SU-DHL-6 (cell line): ENCODE measurements at regions not wholly inside any gene's neighbourhood (a gene's known extent, or its start where the extent isn't known, plus 50 kb on each side); places are given as distances from the start of the nearest gene placed in this dataset.

Experiments used
- H2AFZ ChIP-seq: fragments of 200-600 bp; sonication (generic); 2 replicates; pipeline ENCODE4 v1.6.1; 2014; ENCODE audit warnings: low read depth, mild to moderate bottlenecking, moderate library complexity, mixed read lengths, antibody characterized with exemption, low read length; ENCODE audit not compliant: severe bottlenecking
- H3F3A ChIP-seq: fragments of 200-600 bp; shearing (Covaris generic); 2 replicates; pipeline ENCODE4 v1.6.0; 2016; ENCODE audit warnings: antibody characterized with exemption, mild to moderate bottlenecking; ENCODE audit not compliant: insufficient read depth
- H3K27ac ChIP-seq: fragments of 200-600 bp; sonication (generic); 2 replicates; pipeline ENCODE4 v1.5.1; 2016; ENCODE audit warnings: low read depth, mild to moderate bottlenecking, low read length, moderate library complexity, mixed read lengths
- H3K27me3 ChIP-seq: fragments of 200-600 bp; sonication (generic), shearing (Covaris generic); 2 replicates; pipeline ENCODE4 v1.6.0; 2014; ENCODE audit warnings: mild to moderate bottlenecking, low read length
- H3K36me3 ChIP-seq: fragments of 200-600 bp; sonication (generic); 2 replicates; pipeline ENCODE4 v1.6.1; 2014; ENCODE audit warnings: mild to moderate bottlenecking, low read length, mixed read lengths
- H3K4me2 ChIP-seq: fragments of 300-600, 200-600 bp; shearing (Covaris generic), sonication (generic); 2 replicates; pipeline ENCODE4 v1.6.0; 2014; ENCODE audit warnings: low read length, low read depth, mild to moderate bottlenecking; ENCODE audit not compliant: poor library complexity, severe bottlenecking
- H3K4me3 ChIP-seq: fragments of 200-600 bp; sonication (generic); 2 replicates; pipeline ENCODE4 v1.5.1; 2014; ENCODE audit warnings: antibody characterized with exemption, low read length, mild to moderate bottlenecking, mixed read lengths; ENCODE audit not compliant: insufficient read depth, poor library complexity, severe bottlenecking
- H3K79me2 ChIP-seq: fragments of 200-600 bp; sonication (generic); 2 replicates; pipeline ENCODE4 v1.6.1; 2014; ENCODE audit warnings: mild to moderate bottlenecking, low read length, moderate library complexity; ENCODE audit not compliant: insufficient read depth
- H3K9ac ChIP-seq: fragments of 200-600 bp; sonication (generic); 2 replicates; pipeline ENCODE4 v1.7.0; 2014; ENCODE audit warnings: mild to moderate bottlenecking, low read length
- H3K9me2 ChIP-seq: fragments of 200-600 bp; sonication (generic); replicated peaks from 2 replicates; pipeline ENCODE4 v1.6.1; 2014; ENCODE audit warnings: low read length; ENCODE audit not compliant: insufficient read depth
- H3K9me3 ChIP-seq: fragments of 200-600 bp; sonication (generic); 2 replicates; pipeline ENCODE4 v1.6.1; 2014; ENCODE audit warnings: low read length, mixed read lengths; ENCODE audit not compliant: insufficient read depth
- H4K20me1 ChIP-seq: fragments of 200-600 bp; sonication (generic); 2 replicates; pipeline ENCODE4 v1.6.1; 2014; ENCODE audit warnings: low read depth, mild to moderate bottlenecking, antibody characterized with exemption, low read length, moderate library complexity, mixed read lengths
- CTCF ChIP-seq: fragments of 200-600 bp; sonication (generic); IDR thresholded peaks from one replicate; pipeline ENCODE4 v1.5.1; 2017; ENCODE audit warnings: antibody characterized with exemption, mild to moderate bottlenecking, low read length, moderate library complexity; ENCODE audit not compliant: insufficient read depth, poor library complexity, severe bottlenecking
- EZH2phosphoT487 ChIP-seq: fragments of 200-600 bp; sonication (generic), shearing (Covaris generic); conservative IDR thresholded peaks from 2 replicates; pipeline ENCODE4 v1.6.1; 2018; ENCODE audit warnings: mild to moderate bottlenecking, antibody characterized with exemption, low read length, moderate library complexity, mixed read lengths

GRCh38 chr10:126730856-126731609, 60.5 kb upstream of the C10orf90 start:
- Histone ChIP-seq H3K4me2 (no peak overlapping the region), H3K27me3 (no peaks in the 10 kb centered on the region), H3K27ac (no peak overlapping the region), H3K9me2 (no peaks in the 10 kb centered on the region), H2AFZ (no peak overlapping the region), H3K4me3 (no peak overlapping the region), H3K36me3 (no peaks in the 10 kb centered on the region), H3K9me3 (no peaks in the 10 kb centered on the region), H3K79me2 (no peaks in the 10 kb centered on the region), H3K9ac (no peak overlapping the region), H4K20me1 (no peaks in the 10 kb centered on the region), H3F3A (no peaks in the 10 kb centered on the region)
- TF ChIP-seq CTCF (no peak), EZH2phosphoT487 (no peak)

- Histone ChIP-seq H3K9me2 (no peaks in the 10 kb centered on the region), H3K4me2 (no peak overlapping the region), H3K27ac (no peak overlapping the region), H3K79me2 (no peaks in the 10 kb centered on the region), H3K9ac (no peak overlapping the region), H3K36me3 (no peaks in the 10 kb centered on the region), H2AFZ (no peak overlapping the region), H4K20me1 (no peaks in the 10 kb centered on the region), H3K4me3 (no peak overlapping the region), H3F3A (no peaks in the 10 kb centered on the region), H3K27me3 (no peaks in the 10 kb centered on the region), H3K9me3 (no peaks in the 10 kb centered on the region)
- no peak for TF ChIP-seq CTCF
Measured at GRCh38 chr10:126731610-126731990, 61.1 kb upstream of the C10orf90 start.

- Histone ChIP-seq H3K36me3 (no peaks in the 10 kb centered on the region), H3K27me3 (no peaks in the 10 kb centered on the region), H3K27ac (no peak overlapping the region), H3K4me3 (no peak overlapping the region), H3K9me2 (no peaks in the 10 kb centered on the region), H3K4me2 (no peak overlapping the region), H2AFZ (no peak overlapping the region), H3K79me2 (no peaks in the 10 kb centered on the region), H4K20me1 (no peaks in the 10 kb centered on the region), H3K9me3 (no peaks in the 10 kb centered on the region), H3F3A (no peaks in the 10 kb centered on the region), H3K9ac (no peak overlapping the region)
- TF ChIP-seq EZH2phosphoT487 (no peak), CTCF (no peak)
Measured at GRCh38 chr10:126732308-126732707, 61.8 kb upstream of the C10orf90 start.
